ENCODE measurements at regions not wholly inside any gene's neighbourhood (a gene's known extent, or its start where the extent isn't known, plus 50 kb on each side); places are given as distances from the start of the nearest gene placed in this dataset.

DNA sequence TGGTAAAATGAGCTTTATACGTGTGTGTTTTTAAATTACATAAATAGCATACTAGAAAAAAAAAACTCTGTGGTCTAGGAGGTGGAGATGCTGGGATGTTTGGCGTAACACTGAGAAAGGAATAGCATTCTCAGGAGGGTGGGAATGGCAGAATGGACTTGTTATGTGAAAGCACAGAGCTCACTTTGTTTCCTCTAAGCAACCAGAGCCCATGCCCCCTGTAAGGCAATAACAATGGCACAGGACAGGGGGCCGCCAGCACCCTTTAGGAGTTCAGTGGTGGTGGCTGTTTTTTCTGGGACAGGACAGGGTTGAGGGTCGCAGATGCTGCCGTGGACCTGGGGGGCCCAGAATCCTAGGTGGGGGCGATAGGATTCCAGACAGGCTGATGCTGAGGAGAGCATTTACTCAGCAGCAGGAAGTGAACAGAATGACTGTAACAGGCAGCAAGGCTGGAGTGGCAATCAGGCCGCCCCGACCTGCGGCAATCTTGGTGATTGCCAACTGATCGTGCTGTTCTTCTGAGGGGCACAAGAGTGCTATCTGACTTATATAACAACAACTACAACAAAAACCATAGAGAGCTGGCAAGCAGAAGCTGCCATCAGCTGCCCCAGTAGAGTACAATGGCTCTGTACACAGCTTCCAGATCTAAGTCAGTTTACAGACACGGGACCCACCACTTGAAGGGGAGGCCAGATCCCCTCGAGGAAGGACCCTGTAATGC, 160.4 kb downstream of the UACA start:
- H3K4me3 ChIP-seq (ENCODE audit: low read length in 3 of 3) = no peak overlapping the region
- H3K9me3 ChIP-seq (ENCODE audit: control insufficient read depth in 2 of 3, insufficient read depth in 1 of 3, low read length in 3 of 3) = peaks cover 0 to 5% (median 0%) of the 10 kb centered on the region in 3 donors
- intact Hi-C loops (cut with DNase I) = no loop called here
- no peak for DNase-seq
- no peak for FAIRE-seq
- no peak overlapping the region for H3K27ac ChIP-seq (ENCODE audit: low read depth in 2 of 2, low read length in 2 of 2)
- H3K27me3 ChIP-seq (ENCODE audit: control insufficient read depth, insufficient read depth, low read length) = no peaks in the 10 kb centered on the region
- no peak overlapping the region for H3K9ac ChIP-seq (ENCODE audit: low read length in 3 of 3)
- H3K36me3 ChIP-seq (ENCODE audit: control insufficient read depth in 2 of 3, insufficient read depth in 3 of 3, low read length in 3 of 3) = no peaks in the 10 kb centered on the region
- TF ChIP-seq, protein P1, sequence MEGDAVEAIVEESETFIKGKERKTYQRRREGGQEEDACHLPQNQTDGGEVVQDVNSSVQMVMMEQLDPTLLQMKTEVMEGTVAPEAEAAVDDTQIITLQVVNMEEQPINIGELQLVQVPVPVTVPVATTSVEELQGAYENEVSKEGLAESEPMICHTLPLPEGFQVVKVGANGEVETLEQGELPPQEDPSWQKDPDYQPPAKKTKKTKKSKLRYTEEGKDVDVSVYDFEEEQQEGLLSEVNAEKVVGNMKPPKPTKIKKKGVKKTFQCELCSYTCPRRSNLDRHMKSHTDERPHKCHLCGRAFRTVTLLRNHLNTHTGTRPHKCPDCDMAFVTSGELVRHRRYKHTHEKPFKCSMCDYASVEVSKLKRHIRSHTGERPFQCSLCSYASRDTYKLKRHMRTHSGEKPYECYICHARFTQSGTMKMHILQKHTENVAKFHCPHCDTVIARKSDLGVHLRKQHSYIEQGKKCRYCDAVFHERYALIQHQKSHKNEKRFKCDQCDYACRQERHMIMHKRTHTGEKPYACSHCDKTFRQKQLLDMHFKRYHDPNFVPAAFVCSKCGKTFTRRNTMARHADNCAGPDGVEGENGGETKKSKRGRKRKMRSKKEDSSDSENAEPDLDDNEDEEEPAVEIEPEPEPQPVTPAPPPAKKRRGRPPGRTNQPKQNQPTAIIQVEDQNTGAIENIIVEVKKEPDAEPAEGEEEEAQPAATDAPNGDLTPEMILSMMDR (IDR thresholded peaks at IDR 0.05; ENCODE audit: borderline replicate concordance, extremely low read depth, insufficient read depth) = no peak
- H3K4me1 ChIP-seq (ENCODE audit: control insufficient read depth in 2 of 3, insufficient read depth in 2 of 3, low read depth in 1 of 3, low read length in 3 of 3) = peaks cover 0 to 8% (median 0%) of the 10 kb centered on the region in 3 donors

DNA sequence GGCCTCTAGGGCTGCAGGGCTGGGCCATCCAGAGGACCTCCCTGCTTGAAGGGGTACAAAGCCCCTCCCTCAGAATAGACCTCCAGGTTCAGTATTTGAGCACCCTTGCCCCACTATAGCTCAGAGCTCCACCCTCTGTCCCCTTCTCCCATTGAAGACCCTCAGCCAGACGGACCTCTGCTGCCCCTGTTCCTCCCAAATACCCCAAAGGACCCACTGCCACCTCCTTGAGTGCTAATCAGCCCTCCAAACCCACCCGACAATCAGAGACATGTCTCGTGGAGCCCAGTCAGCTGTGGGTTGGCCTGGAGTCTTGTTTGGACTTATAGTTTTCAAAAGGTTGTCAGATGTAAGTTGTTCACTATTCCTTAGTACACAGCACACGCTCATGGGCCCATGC, 161.1 kb downstream of the UACA start:
- FAIRE-seq (no peak), DNase-seq (no peak)
- intact Hi-C loops (cut with DNase I) = no loop called here
- Histone ChIP-seq H3K27me3 (ENCODE audit: control insufficient read depth, insufficient read depth, low read length) (no peaks in the 10 kb centered on the region), H3K4me1 (ENCODE audit: control insufficient read depth in 2 of 3, insufficient read depth in 2 of 3, low read depth in 1 of 3, low read length in 3 of 3) (peaks cover 0 to 8% (median 0%) of the 10 kb centered on the region in 3 donors), H3K36me3 (ENCODE audit: control insufficient read depth in 2 of 3, insufficient read depth in 3 of 3, low read length in 3 of 3) (no peaks in the 10 kb centered on the region), H3K27ac (ENCODE audit: low read depth in 2 of 2, low read length in 2 of 2) (no peak overlapping the region), H3K9me3 (ENCODE audit: control insufficient read depth in 2 of 3, insufficient read depth in 1 of 3, low read length in 3 of 3) (peaks cover 0 to 5% (median 0%) of the 10 kb centered on the region in 3 donors), H3K4me3 (ENCODE audit: low read length in 3 of 3) (no peak overlapping the region), H3K9ac (ENCODE audit: low read length in 3 of 3) (no peak overlapping the region)
- TF ChIP-seq, protein P1 (IDR thresholded peaks at IDR 0.05; ENCODE audit: borderline replicate concordance, extremely low read depth, insufficient read depth) = no peak

DNA sequence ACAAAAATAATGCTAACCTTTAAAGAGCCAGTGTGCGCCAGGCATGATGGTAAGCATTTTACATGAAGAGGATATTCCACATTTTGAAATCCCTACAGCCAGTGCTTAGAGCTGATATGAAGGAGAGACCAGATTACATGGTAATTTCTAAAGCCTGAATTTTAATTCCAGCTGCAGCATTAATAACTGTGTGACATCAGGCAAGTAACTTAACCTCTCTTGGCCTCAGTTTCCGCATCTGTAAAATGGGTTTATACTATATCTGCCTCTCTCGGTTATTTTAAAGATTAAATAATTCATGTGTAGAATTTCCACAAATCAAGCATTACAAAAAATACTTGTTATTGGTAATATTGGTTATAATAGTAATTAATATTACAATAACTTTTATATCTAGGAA, 165.4 kb downstream of the UACA start:
- TF ChIP-seq, protein P1 (IDR thresholded peaks at IDR 0.05; ENCODE audit: borderline replicate concordance, extremely low read depth, insufficient read depth) = no peak
- Histone ChIP-seq H3K27me3 (ENCODE audit: control insufficient read depth, insufficient read depth, low read length) (no peaks in the 10 kb centered on the region), H3K4me3 (ENCODE audit: low read length in 3 of 3) (no peak overlapping the region), H3K9me3 (ENCODE audit: control insufficient read depth in 2 of 3, insufficient read depth in 1 of 3, low read length in 3 of 3) (peaks cover 0 to 9% (median 0%) of the 10 kb centered on the region in 3 donors), H3K4me1 (ENCODE audit: control insufficient read depth in 2 of 3, insufficient read depth in 2 of 3, low read depth in 1 of 3, low read length in 3 of 3) (no peaks in the 10 kb centered on the region), H3K9ac (ENCODE audit: low read length in 3 of 3) (no peak overlapping the region), H3K27ac (ENCODE audit: low read depth in 2 of 2, low read length in 2 of 2) (no peak overlapping the region), H3K36me3 (ENCODE audit: control insufficient read depth in 2 of 3, insufficient read depth in 3 of 3, low read length in 3 of 3) (no peaks in the 10 kb centered on the region)
- no peak for DNase-seq
- no peak for FAIRE-seq
- intact Hi-C loops (cut with DNase I) = no loop called here
